Cardiac fibroblast (primary cell): ENCODE measurements at regions not wholly inside any gene's neighbourhood (a gene's known extent, or its start where the extent isn't known, plus 50 kb on each side); places are given as distances from the start of the nearest gene placed in this dataset.

Experiments used
- DNase-seq, 2 donors: peaks; one replicate each; pipeline versions ENCODE4 v3.0.0 to v3.0.0-alpha.2; 2010; ENCODE audit warnings: low read depth in 2 of 2
- H3K4me3 ChIP-seq, 2 donors: replicated peaks in 1 of 2; 1 replicate in 1 of 2; 2 replicates in 1 of 2; pipeline ENCODE4 v1.5.1; 2011; ENCODE audit warnings: low read depth in 2 of 2, low read length in 2 of 2, mild to moderate bottlenecking in 2 of 2, moderate library complexity in 1 of 2
- CTCF ChIP-seq: IDR thresholded peaks from one replicate; pipeline ENCODE4 v1.5.1; 2011; ENCODE audit warnings: low read depth, mild to moderate bottlenecking, low read length, inconsistent platforms

- TF ChIP-seq CTCF = no peak
- no peak for DNase-seq
- H3K4me3 ChIP-seq = no peak overlapping the region
Measured at GRCh38 chr13:80516818-80517348, 176.0 kb upstream of the SPRY2 start.

GRCh38 chr13:80515296-80515695 lies 174.4 kb upstream of the SPRY2 start:
- H3K4me3 ChIP-seq = no peak overlapping the region
- TF ChIP-seq CTCF = no peak
- no peak for DNase-seq

- H3K4me3 ChIP-seq = no peak overlapping the region
- DNase-seq = no peak
- TF ChIP-seq CTCF = no peak
Measured at GRCh38 chr13:80513196-80513595, 172.3 kb upstream of the SPRY2 start.

GRCh38 chr13:80510686-80511085 lies 169.8 kb upstream of the SPRY2 start:
- DNase-seq = peak in 1 of 2 donors; percentile 27
- no peak for TF ChIP-seq CTCF

GRCh38 chr13:80509264-80509663 lies 168.3 kb upstream of the SPRY2 start:
- no peak overlapping the region for H3K4me3 ChIP-seq
- no peak for TF ChIP-seq CTCF
- no peak for DNase-seq

More at GRCh38 chr13:80510686-80511085, 169.8 kb upstream of the SPRY2 start:
- no peak overlapping the region for H3K4me3 ChIP-seq

- peak; percentile 28 to 37 for DNase-seq
- H3K4me3 ChIP-seq = no peak overlapping the region
- no peak for TF ChIP-seq CTCF
Measured at GRCh38 chr13:80508031-80508430, 167.1 kb upstream of the SPRY2 start.

GRCh38 chr13:80504453-80504852 lies 163.5 kb upstream of the SPRY2 start:
- DNase-seq = peak; percentile 73 to 85
- TF ChIP-seq CTCF = no peak
- no peak overlapping the region for H3K4me3 ChIP-seq
